C4-2B (cell line): ENCODE measurements at regions not wholly inside any gene's neighbourhood (a gene's known extent, or its start where the extent isn't known, plus 50 kb on each side); places are given as distances from the start of the nearest gene placed in this dataset.

Experiments
- ZFX ChIP-seq: fragments of 450-650 bp; IDR thresholded peaks from 2 replicates; pipeline ENCODE4 v1.6.1; 2017
- TF ChIP-seq, protein P1 (sequence below): fragments of 450-650 bp; conservative IDR thresholded peaks from 2 replicates; pipeline ENCODE4 v1.5.1; 2017; ENCODE audit warnings: mild to moderate bottlenecking

DNA sequence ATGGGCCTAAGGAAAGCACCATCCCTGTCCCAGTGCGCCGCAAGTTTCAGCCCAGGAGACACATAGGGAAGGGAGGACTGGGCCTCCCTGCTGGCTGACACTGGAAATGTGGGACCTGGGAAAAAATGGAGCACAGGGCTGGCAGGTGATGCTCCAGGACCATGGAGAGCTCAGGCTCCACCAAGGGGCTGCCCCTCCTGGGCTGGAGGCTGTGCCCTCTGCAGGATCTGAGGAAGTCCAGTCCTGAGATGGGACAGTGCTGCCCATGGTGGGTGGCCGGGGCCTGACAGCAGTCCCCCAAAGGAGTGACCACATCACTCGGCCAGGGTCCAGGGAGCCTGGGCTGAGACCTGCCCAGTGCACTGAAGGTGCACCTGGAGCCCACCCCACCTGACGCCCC lies 108.6 kb upstream of the TEKT4 start:
- TF ChIP-seq, protein P1, sequence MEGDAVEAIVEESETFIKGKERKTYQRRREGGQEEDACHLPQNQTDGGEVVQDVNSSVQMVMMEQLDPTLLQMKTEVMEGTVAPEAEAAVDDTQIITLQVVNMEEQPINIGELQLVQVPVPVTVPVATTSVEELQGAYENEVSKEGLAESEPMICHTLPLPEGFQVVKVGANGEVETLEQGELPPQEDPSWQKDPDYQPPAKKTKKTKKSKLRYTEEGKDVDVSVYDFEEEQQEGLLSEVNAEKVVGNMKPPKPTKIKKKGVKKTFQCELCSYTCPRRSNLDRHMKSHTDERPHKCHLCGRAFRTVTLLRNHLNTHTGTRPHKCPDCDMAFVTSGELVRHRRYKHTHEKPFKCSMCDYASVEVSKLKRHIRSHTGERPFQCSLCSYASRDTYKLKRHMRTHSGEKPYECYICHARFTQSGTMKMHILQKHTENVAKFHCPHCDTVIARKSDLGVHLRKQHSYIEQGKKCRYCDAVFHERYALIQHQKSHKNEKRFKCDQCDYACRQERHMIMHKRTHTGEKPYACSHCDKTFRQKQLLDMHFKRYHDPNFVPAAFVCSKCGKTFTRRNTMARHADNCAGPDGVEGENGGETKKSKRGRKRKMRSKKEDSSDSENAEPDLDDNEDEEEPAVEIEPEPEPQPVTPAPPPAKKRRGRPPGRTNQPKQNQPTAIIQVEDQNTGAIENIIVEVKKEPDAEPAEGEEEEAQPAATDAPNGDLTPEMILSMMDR = no peak; the same call in 1 of the 2 replicates
- TF ChIP-seq ZFX = no peak
